ENCODE measurements at regions not wholly inside any gene's neighbourhood (a gene's known extent, or its start where the extent isn't known, plus 50 kb on each side); places are given as distances from the start of the nearest gene placed in this dataset.
A peak's percentile ranks its signal among the peaks of the same experiment; 100 is the strongest.

DNA sequence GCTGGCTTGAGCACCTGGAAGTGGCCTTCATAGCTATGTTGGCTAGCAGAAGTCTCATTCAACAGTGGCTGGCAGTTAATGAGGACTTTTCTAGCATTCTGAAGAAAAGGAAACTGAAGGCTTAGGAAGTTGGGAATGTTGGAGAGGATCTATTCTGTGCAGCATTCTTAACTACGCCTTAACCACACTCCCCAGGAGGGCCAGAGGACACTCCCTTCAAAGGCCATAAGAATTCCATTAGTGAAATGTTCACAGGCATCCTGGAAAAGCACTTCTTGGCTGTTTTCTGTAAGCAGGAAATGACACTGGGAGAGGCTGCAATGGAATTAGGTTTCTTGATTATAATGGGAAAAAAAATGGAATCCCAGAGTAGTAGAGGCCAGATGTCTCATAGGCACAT, 188.9 kb downstream of the ARHGAP12 start:
- WGBS, 2 experiments (ENCODE audit: extremely low coverage in 2 of 2, insufficient read length in 1 of 2), result no CpG with 5 or more reads among the region's 1 CpG
- H3K56ac ChIP-seq (ENCODE audit: extremely low read depth, insufficient read depth, low read length), result no peak overlapping the region
- H3K18ac ChIP-seq (ENCODE audit: low read depth, low read length), result no peak overlapping the region; the same call in 1 of the 2 replicates
- H2BK5ac ChIP-seq (ENCODE audit: low read depth, low read length, poor library complexity, severe bottlenecking), result no peak overlapping the region
- H3K27ac ChIP-seq (ENCODE audit: insufficient read depth, low read length), result no peak overlapping the region
- H2BK15ac ChIP-seq (ENCODE audit: low read depth, low read length), result 0 out of 3 replicates have a peak overlapping the region, but pooled peaks have one; percentile 1
- H3K23ac ChIP-seq (ENCODE audit: low read depth, low read length), result no peak overlapping the region
- no peak overlapping the region; a peak in 1 of 4 replicates for H4K8ac ChIP-seq (ENCODE audit: low read depth in 2 of 2, low read length in 2 of 2)
- no peak overlapping the region for H3K4me2 ChIP-seq (ENCODE audit: low read depth, low read length)
- DNase-seq (peak; percentile 52), ATAC-seq (ENCODE audit: low read depth) (peak; percentile 32)
- ChIA-PET POLR2A (ENCODE audit: unreplicated experiment) (no interaction called here), CTCF (no interaction called here)
- no peak overlapping the region for H3K9ac ChIP-seq (ENCODE audit: low read depth, low read length)
- no peak overlapping the region for H3K4me3 ChIP-seq (ENCODE audit: insufficient read depth, low read depth, low read length)
- H2AFZ ChIP-seq (replicated peaks; ENCODE audit: low read length, poor library complexity), result no peak overlapping the region
- in situ Hi-C loops (cut with MboI; ENCODE audit: low sequenced_read_pairs), result no loop called here
- H2BK120ac ChIP-seq (ENCODE audit: low read depth, low read length), result no peak overlapping the region
- no peak overlapping the region for H3K4ac ChIP-seq (ENCODE audit: low read depth, low read length)
- H3K9me3 ChIP-seq (ENCODE audit: control insufficient read depth, insufficient read depth, low read length), result no peaks in the 10 kb centered on the region; the same call in 1 of the 2 replicates
- H3K27me3 ChIP-seq (ENCODE audit: control insufficient read depth, insufficient read depth, low read length), result no peaks in the 10 kb centered on the region
- no peak overlapping the region for H4K91ac ChIP-seq (ENCODE audit: insufficient read depth, low read depth, low read length)
- no peaks in the 10 kb centered on the region for H3K79me1 ChIP-seq (ENCODE audit: low read depth in 1 of 2, low read length in 2 of 2)
- intact Hi-C loops (cut with micrococcal nuclease), result no loop called here
- H4K5ac ChIP-seq (ENCODE audit: low read depth, low read length), result no peak overlapping the region; the same call in 1 of the 2 replicates
- no peak overlapping the region; the same call in 1 of the 2 replicates for H2BK20ac ChIP-seq (ENCODE audit: low read depth, low read length)
- no TSS peak for BruUV-seq (replicated peaks)
- dilution Hi-C loops (cut with HindIII; ENCODE audit: low sequenced_read_pairs, unreplicated experiment), result no loop called here
- peaks cover 3% of the 10 kb centered on the region; the same call in 1 of the 2 replicates for H3K9me1 ChIP-seq (ENCODE audit: insufficient read depth, low read length)
- no peak for TF ChIP-seq NFE2L2 (IDR thresholded peaks at IDR 0.05; ENCODE audit: low read depth, low read length)
- no peak for TF ChIP-seq RCOR1 (IDR thresholded peaks at IDR 0.05; ENCODE audit: insufficient replicate concordance, low read length)
- TF ChIP-seq SMC3 (IDR thresholded peaks at IDR 0.05; ENCODE audit: low read depth, low read length), result no peak
- no peak for TF ChIP-seq RAD21 (IDR thresholded peaks at IDR 0.05; ENCODE audit: low read length)
- no peak for TF ChIP-seq MAZ (IDR thresholded peaks at IDR 0.05; ENCODE audit: borderline replicate concordance, low read depth, low read length)
- TF ChIP-seq CTCF (conservative IDR thresholded peaks at IDR 0.05; ENCODE audit: low read depth, low read length), result no peak
- no peak for TF ChIP-seq FOS (IDR thresholded peaks at IDR 0.05; ENCODE audit: low read depth, low read length)
- TF ChIP-seq CEBPB (IDR thresholded peaks at IDR 0.05; ENCODE audit: low read depth, low read length), result no peak
- TF ChIP-seq RFX5 (IDR thresholded peaks at IDR 0.05; ENCODE audit: low read depth, low read length), result no peak
- TF ChIP-seq MAFK (IDR thresholded peaks at IDR 0.05; ENCODE audit: low read depth, low read length), result no peak
- no peak for TF ChIP-seq CHD1 (IDR thresholded peaks at IDR 0.05; ENCODE audit: low read depth, low read length)
- TF ChIP-seq POLR2A (IDR thresholded peaks at IDR 0.05; ENCODE audit: low read depth, low read length), result no peak
- TF ChIP-seq BHLHE40 (IDR thresholded peaks at IDR 0.05; ENCODE audit: low read depth, low read length), result no peak
- H3K14ac ChIP-seq (replicated peaks; ENCODE audit: low read depth, low read length), result peak overlapping the region; percentile 40; the same call in 1 of the 2 replicates
- H3K36me3 ChIP-seq (ENCODE audit: control insufficient read depth, insufficient read depth, low read length), result no peaks in the 10 kb centered on the region
- peaks cover 2% of the 10 kb centered on the region; the same call in 1 of the 2 replicates for H3K4me1 ChIP-seq (ENCODE audit: control insufficient read depth, insufficient read depth, low read length)
- H2AK9ac ChIP-seq (replicated peaks; ENCODE audit: low read depth, low read length, poor library complexity), result no peak overlapping the region
- no peak overlapping the region for H2AK5ac ChIP-seq (ENCODE audit: low read depth, low read length)
- H4K20me1 ChIP-seq (ENCODE audit: insufficient read depth, low read length), result no peaks in the 10 kb centered on the region
